Hepatocyte (in vitro differentiated cells): ENCODE measurements at regions not wholly inside any gene's neighbourhood (a gene's known extent, or its start where the extent isn't known, plus 50 kb on each side); places are given as distances from the start of the nearest gene placed in this dataset.

Experiments used
- DNase-seq: peaks from one replicate; pipeline ENCODE4 v3.0.0-alpha.2; 2016; ENCODE audit warnings: low spot score
- H2AFZ ChIP-seq: fragments of 200-600 bp; sonication (generic); 2 replicates; pipeline ENCODE4 v1.6.0; 2016; ENCODE audit warnings: antibody characterized with exemption, mild to moderate bottlenecking
- H3K27ac ChIP-seq: fragments of 200-600 bp; sonication (generic); 2 replicates; pipeline ENCODE4 v1.5.1; 2016; ENCODE audit warnings: mild to moderate bottlenecking
- H3K27me3 ChIP-seq: fragments of 200-600 bp; sonication (generic); 2 replicates; pipeline ENCODE4 v1.6.1; 2016
- H3K36me3 ChIP-seq: fragments of 200-600 bp; sonication (generic); replicated peaks from 2 replicates; pipeline ENCODE4 v1.5.1; 2016; ENCODE audit warnings: low read depth; ENCODE audit not compliant: insufficient read depth
- H3K4me1 ChIP-seq: fragments of 200-600 bp; sonication (generic); 2 replicates; pipeline ENCODE4 v1.5.1; 2016; ENCODE audit warnings: mild to moderate bottlenecking, moderate library complexity; ENCODE audit not compliant: insufficient read depth
- H3K4me2 ChIP-seq: fragments of 200-600 bp; sonication (generic); 2 replicates; pipeline ENCODE4 v1.6.0; 2016
- H3K4me3 ChIP-seq: fragments of 200-600 bp; sonication (generic); 2 replicates; pipeline ENCODE4 v1.5.1; 2016; ENCODE audit warnings: mild to moderate bottlenecking
- H3K79me2 ChIP-seq: fragments of 200-600 bp; sonication (generic); 2 replicates; pipeline ENCODE4 v1.6.0; 2017; ENCODE audit warnings: mild to moderate bottlenecking
- H3K9me2 ChIP-seq: fragments of 200-600 bp; sonication (generic); replicated peaks from 2 replicates; pipeline ENCODE4 v1.6.0; 2017; ENCODE audit warnings: mild to moderate bottlenecking; ENCODE audit not compliant: insufficient read depth
- H3K9me3 ChIP-seq: fragments of 200-600 bp; sonication (generic); 2 replicates; pipeline ENCODE4 v1.5.1; 2016; ENCODE audit warnings: low read depth, mild to moderate bottlenecking
- H4K20me1 ChIP-seq: fragments of 200-600 bp; sonication (generic); 2 replicates; pipeline ENCODE4 v1.6.0; 2016; ENCODE audit warnings: mild to moderate bottlenecking; ENCODE audit not compliant: insufficient read depth, poor library complexity, severe bottlenecking
- EZH2 ChIP-seq: fragments of 200-600 bp; sonication (generic); IDR thresholded peaks from 2 replicates; pipeline ENCODE4 v1.6.1; 2016; ENCODE audit warnings: antibody characterized with exemption, mild to moderate bottlenecking, borderline replicate concordance
- EZH2phosphoT487 ChIP-seq: fragments of 200-600 bp; sonication (generic); IDR thresholded peaks from one replicate; pipeline ENCODE4 v1.6.1; 2018; ENCODE audit warnings: antibody characterized with exemption, mild to moderate bottlenecking, low read depth, moderate library complexity; ENCODE audit not compliant: unreplicated experiment, severe bottlenecking
- WGBS: methylation state at CpG from one replicate; pipeline ENCODE4 v1.1.6; 2016; ENCODE audit warnings: low lambda C conversion rate; ENCODE audit errors: missing lambda C conversion rate; 5-methylcytosine and 5-hydroxymethylcytosine counted together
- TF ChIP-seq, protein P1 (sequence below): fragments of 200-600 bp; sonication (generic); IDR thresholded peaks from 2 replicates; pipeline ENCODE4 v1.5.1; 2016; ENCODE audit warnings: antibody characterized with exemption, mild to moderate bottlenecking; ENCODE audit not compliant: poor library complexity

DNA sequence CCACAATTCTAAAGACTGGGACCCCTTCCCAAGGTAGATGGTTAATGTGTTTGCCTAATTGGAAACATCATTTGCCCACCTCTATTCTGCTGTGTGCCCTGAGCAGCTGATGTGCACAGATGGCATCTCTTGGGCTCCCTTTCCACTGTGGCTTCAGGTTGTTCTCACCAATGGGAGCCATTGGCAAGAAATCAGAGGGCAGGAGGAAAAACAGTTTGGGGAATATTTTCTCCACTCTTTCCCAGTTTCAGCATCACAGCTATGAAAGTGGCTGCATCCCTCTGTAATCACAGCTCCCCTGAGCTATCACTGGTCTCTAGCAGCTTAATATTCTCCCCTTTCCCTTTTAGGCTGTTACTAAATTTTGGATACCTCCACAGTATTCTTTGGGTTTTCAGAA, 911.6 kb upstream of the SEMA6A start:
- Histone ChIP-seq H3K9me3 (no peaks in the 10 kb centered on the region), H3K27ac (no peak overlapping the region), H3K79me2 (no peaks in the 10 kb centered on the region), H3K4me2 (no peak overlapping the region), H2AFZ (no peak overlapping the region), H3K27me3 (no peaks in the 10 kb centered on the region), H3K36me3 (no peaks in the 10 kb centered on the region), H4K20me1 (no peaks in the 10 kb centered on the region), H3K4me3 (no peak overlapping the region), H3K9me2 (no peaks in the 10 kb centered on the region), H3K4me1 (no peaks in the 10 kb centered on the region)
- TF ChIP-seq, protein P1, sequence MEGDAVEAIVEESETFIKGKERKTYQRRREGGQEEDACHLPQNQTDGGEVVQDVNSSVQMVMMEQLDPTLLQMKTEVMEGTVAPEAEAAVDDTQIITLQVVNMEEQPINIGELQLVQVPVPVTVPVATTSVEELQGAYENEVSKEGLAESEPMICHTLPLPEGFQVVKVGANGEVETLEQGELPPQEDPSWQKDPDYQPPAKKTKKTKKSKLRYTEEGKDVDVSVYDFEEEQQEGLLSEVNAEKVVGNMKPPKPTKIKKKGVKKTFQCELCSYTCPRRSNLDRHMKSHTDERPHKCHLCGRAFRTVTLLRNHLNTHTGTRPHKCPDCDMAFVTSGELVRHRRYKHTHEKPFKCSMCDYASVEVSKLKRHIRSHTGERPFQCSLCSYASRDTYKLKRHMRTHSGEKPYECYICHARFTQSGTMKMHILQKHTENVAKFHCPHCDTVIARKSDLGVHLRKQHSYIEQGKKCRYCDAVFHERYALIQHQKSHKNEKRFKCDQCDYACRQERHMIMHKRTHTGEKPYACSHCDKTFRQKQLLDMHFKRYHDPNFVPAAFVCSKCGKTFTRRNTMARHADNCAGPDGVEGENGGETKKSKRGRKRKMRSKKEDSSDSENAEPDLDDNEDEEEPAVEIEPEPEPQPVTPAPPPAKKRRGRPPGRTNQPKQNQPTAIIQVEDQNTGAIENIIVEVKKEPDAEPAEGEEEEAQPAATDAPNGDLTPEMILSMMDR = no peak
- no peak for DNase-seq

- 80% methylated on average over 2 of the region's 2 CpGs for WGBS
- no peak overlapping the region for H2AFZ ChIP-seq
Observed at GRCh38 chr5:117475919-117476318, 901.3 kb upstream of the SEMA6A start.

GRCh38 chr5:117473165-117473564, 898.5 kb upstream of the SEMA6A start:
- Histone ChIP-seq H3K9me3 (no peaks in the 10 kb centered on the region), H3K36me3 (no peaks in the 10 kb centered on the region), H3K27ac (no peak overlapping the region), H3K4me2 (no peak overlapping the region), H3K4me1 (no peaks in the 10 kb centered on the region), H3K79me2 (no peaks in the 10 kb centered on the region), H3K27me3 (no peaks in the 10 kb centered on the region), H2AFZ (no peak overlapping the region), H3K9me2 (no peaks in the 10 kb centered on the region), H3K4me3 (no peak overlapping the region), H4K20me1 (no peaks in the 10 kb centered on the region)
- 61% methylated on average over 4 of the region's 4 CpGs for WGBS
- TF ChIP-seq, protein P1 = no peak
- TF ChIP-seq EZH2phosphoT487 (no peak), EZH2 (no peak)
- DNase-seq = no peak

More at GRCh38 chr5:117475919-117476318, 901.3 kb upstream of the SEMA6A start:
- no peaks in the 10 kb centered on the region for H4K20me1 ChIP-seq
- H3K79me2 ChIP-seq = no peaks in the 10 kb centered on the region
- H3K27me3 ChIP-seq = no peaks in the 10 kb centered on the region
- H3K36me3 ChIP-seq = no peaks in the 10 kb centered on the region
- H3K9me2 ChIP-seq = no peaks in the 10 kb centered on the region
- no peak overlapping the region for H3K4me2 ChIP-seq
- no peaks in the 10 kb centered on the region for H3K9me3 ChIP-seq
- no peaks in the 10 kb centered on the region for H3K4me1 ChIP-seq
- no peak for TF ChIP-seq EZH2
- no peak for TF ChIP-seq EZH2phosphoT487
- TF ChIP-seq, protein P1 = no peak
- H3K27ac ChIP-seq = no peak overlapping the region
- H3K4me3 ChIP-seq = no peak overlapping the region
- DNase-seq = peak; percentile 32

DNA sequence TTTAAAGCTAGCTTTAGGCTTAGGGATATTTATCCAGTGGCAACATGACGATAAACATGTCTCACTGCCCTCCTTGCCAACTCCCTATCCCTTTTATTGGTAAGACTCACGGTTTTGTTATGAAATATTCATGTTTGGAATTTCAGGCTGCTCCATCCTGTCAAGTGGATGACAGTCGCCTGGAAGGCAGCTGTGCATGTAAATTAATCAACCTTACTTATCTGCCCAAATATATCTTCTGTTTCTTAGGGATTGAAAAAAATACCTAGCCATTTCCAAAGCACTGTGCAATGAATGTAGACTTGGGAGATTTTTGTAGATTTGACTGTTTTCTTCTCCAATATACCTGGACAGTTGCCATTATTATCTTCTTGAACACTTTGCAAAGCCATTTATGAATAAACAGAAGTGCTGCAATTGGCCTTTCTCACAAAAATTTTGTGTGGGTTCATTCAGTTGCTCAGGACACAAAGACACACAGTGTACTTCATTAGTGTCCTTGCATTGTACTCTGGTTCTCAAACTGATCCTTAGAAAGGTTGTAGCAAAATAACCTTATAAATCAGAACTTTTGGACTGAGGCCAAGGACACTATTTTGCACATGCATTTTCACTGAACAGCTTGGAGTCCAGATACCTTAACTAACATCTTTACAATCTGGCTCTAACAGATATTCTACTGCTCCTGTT, 889.4 kb upstream of the SEMA6A start:
- Histone ChIP-seq H3K9me3 (no peaks in the 10 kb centered on the region), H3K4me2 (no peak overlapping the region), H3K4me3 (no peak overlapping the region), H3K36me3 (no peaks in the 10 kb centered on the region), H2AFZ (no peak overlapping the region), H3K27me3 (no peaks in the 10 kb centered on the region), H3K9me2 (no peaks in the 10 kb centered on the region), H3K27ac (no peak overlapping the region), H3K4me1 (peaks cover 3% of the 10 kb centered on the region), H3K79me2 (no peaks in the 10 kb centered on the region), H4K20me1 (no peaks in the 10 kb centered on the region)
- DNase-seq = no peak
- TF ChIP-seq EZH2 (no peak), EZH2phosphoT487 (no peak)
- TF ChIP-seq, protein P1 = no peak
- 56% methylated on average over 3 of the region's 3 CpGs for WGBS
